HG03135 (cell line): ENCODE measurements at regions not wholly inside any gene's neighbourhood (a gene's known extent, or its start where the extent isn't known, plus 50 kb on each side); places are given as distances from the start of the nearest gene placed in this dataset.
"Not testable (repeated sequence)": the region's sequence is repeated elsewhere in the genome, so short reads cannot be mapped to it uniquely, and the experiment has no call there.

Source experiments
- ATAC-seq: cut with Tn5 transposase; IDR thresholded peaks from one replicate; pipeline ENCODE4 v1.9.1; 2021; ENCODE audit warnings: mild to moderate bottlenecking, moderate library complexity; ENCODE audit not compliant: unreplicated experiment

DNA sequence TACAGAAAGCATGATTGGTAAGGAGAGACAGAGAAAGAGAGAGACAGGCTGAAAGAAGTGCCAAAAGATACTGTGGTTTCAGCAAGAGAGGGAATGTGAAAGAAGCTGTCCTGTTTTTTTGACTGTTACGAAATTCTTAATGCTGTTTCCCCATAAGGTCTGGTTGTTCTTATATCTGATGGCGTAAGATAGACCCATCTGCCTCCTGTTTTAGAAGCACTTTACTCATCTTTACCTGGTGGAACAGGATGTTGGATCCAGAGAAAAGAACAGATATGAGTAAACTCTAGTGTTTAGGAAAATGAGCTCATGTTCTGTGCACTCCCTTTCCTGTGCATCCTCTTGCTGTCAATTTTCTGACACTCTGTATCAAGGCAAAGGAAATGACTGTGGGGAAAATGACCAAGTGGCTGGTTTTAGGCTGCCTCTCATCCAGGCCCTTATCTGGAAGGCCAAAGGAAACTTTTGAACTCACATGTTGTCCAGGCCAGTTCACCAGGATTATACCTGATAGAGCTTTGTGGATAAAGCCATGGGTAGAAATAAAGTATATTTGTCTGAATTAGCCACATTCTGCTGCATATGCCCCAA lies 311.7 kb upstream of the HTR2C start:
- ATAC-seq = no peak

DNA sequence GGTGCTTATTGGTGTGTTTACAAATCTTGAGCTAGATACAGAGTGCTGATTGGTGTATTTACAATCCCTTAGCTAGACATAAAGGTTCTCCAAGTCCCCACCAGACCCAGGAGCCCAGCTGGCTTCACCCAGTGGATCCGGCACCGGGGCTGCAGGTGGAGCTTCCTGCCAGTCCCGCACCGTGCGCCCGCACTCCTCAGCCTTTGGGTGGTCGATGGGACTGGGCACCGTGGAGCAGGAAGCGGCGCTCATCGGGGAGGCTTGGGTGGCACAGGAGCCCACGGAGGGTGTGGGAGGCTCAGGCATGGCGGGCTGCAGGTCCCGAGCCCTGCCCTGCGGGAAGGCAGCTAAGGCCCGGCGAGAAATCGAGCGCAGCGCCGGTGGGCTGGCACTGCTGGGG lies 313.5 kb upstream of the HTR2C start:
- ATAC-seq = not testable (repeated sequence)

DNA sequence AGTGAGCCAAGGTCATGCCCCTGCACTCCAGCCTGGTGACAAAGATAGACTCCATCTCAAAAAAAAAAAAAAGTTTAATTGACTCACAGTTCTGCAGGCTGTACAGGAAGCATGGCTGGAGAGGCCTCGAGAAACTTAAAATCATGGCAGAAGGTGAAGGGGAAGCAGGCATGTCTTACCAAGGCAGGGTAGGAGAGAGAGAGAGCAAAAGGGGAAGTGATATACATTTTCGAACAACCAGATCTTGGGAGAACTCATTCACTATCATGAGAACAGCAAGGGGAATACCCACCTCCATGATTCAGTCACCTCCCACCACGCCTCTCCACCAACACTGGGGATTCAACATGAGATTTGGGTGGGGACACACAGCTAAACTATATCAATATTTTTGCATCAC lies 315.2 kb upstream of the HTR2C start:
- no peak for ATAC-seq

DNA sequence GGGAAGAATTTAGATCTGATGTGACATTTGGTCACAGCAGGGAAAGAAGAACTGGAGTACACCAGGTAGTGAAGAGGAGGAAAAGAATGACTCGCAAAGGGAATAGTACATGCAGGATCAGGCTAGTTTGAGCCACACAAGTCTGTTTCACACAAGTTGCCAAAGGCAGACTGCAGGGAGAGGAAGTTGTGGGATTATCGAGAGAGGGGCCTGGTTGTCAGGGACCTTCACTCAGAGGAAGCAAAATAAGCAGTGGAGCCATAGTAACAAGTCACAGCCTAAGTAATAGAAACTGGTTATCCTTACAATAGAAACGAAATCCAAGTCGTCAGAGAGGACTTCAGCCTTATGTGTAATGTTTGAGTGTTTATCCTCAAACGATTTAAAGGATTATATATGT lies 316.7 kb upstream of the HTR2C start:
- no peak for ATAC-seq

DNA sequence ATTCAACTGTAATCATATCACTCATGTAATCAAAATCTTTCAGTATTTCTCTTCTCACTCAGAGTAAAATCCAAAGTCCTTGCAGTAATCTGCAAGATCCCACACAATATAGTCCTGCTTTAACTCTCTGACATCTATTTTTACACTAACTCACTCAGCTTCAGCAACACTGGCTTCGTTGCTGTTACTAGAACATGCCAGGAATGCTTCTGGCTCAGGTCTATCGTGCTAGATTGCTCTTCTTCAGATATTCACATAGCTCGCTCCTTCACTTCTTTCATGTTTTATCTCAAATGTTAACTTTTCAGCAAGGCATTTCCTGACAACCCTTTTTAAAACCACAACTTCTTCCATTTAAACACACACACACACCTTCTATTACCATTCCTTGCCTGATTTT lies 331.7 kb upstream of the HTR2C start:
- ATAC-seq = no peak

DNA sequence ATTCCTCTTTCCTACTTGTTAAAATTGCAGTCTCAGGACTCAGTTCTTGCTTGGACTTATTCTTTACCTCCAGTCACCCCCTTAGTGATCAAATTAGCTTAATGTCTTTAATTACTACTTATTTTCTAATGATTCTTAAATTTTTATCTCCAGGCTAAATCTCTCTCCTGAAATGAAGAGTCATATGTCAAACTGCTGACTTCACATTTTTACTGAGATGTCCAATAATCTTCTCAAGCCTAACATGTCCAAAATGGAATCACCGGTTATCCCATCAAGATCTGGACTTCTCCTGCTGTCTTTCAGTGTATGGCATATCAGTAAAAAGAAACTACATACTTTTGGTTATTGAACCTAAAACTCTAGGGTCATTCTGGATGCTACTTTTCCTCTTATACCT lies 332.3 kb upstream of the HTR2C start:
- ATAC-seq = no peak

DNA sequence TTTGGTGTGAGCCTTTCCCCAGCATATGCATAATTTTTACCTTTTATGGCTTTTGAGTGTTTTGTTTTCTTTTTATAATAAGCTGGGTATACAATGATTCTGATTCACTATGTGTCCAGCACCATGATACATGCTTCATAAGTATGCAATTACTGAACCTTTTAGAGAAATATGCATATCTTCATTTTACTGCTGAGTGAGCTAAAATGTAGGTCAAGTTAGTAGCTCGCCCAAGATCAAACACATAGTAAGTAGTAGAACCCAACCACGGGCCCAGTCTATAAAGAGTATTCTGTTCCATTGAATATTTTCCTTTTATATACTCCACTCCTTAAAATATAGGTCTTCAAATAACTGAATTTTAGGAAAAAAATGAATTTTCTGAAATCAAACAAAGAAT lies 362.4 kb upstream of the HTR2C start:
- ATAC-seq = no peak

DNA sequence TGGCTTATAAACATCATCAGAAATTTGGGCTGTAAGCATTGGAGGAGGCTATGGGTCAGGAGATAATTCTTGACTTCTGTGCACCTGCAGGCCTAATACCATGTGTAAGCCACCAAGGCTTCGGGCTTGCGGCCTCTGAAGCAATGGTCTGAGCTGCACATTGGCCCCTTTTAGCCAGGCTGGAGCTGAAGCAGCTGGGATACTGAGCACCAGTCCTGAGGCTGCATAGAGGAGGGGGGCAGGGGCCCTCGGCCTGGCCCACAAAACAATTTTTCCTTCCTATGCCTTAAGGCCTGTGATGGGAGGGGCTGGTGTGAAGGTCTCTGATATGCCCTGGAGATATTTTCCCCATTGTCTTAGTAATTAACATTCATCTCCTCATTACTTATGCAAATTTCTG lies 373.0 kb upstream of the HTR2C start:
- ATAC-seq = no peak

DNA sequence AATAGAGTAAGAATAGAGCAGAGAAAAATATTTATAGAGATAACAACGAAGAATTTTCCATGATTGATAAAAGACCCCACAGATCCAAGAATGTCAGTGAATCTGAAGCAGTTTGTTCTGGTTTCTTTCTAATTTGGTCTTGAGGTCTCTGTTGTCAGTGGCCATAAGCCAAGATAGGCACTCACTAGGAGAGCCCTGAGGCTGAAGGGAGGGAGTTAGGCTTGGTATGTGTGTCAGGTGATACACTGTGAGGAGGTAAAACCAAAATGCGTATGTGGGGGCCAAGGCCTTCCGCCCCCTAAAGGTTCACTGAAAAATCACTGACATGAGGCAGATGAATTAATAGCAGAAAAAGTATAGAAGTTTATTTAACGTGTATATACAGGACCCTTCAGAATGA lies 382.3 kb upstream of the HTR2C start:
- ATAC-seq = no peak

DNA sequence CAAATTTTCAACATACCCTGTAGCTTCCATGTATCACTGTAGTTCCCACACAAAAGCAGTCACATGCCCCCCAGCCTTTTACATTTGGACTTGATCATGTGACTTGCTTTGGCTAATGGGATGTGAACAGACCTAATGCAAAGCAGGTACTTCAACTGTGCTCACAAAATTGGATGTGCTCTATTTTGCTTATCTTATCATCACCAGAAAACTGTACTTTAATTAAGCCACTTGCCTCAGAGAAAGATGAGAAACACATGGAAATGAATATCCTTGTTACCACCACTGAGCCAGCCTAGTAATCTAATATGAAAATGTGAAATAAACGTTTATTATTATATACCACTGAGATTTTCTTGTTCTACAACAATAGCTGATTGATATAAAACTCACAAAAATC lies 402.7 kb upstream of the HTR2C start:
- ATAC-seq = no peak

DNA sequence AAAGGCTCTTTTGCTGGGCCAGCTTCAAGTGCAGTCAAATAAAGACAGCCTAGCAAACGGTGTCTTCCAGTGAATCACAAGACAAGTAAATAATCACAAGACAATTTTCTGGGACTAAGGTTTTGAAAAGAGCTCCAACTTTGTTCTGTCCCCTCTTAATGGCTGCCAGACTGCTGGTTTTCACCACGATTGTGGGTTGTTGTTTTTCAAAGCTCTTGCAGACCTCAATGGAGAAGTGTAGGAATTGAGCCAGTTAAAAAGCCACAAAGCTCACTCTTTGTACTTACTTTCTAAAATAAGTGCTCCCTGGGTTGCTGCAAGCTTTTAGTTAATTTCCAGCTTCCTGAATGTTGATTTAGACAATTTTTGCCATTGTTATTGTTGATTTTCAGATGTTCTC lies 405.8 kb upstream of the HTR2C start:
- no peak for ATAC-seq

DNA sequence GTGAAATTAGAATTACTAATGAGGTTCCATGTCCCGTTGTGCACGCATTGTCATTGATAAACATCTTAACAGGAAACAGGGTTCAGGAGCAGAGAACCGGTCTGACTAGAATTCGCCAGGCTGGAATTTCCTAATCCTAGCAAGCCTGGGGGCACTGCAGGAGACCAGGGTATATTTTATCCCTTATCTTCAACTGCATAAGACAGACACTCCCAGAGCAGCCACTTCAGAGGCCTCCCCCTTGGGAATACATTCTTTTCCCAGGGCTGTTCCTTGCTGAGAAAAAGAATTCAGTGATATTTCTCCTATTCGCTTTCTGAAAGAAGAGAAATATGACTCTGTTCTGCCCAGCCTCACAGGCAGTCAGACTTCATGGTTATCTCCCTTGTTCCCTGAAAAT lies 416.6 kb upstream of the HTR2C start:
- ATAC-seq = not testable (repeated sequence)

DNA sequence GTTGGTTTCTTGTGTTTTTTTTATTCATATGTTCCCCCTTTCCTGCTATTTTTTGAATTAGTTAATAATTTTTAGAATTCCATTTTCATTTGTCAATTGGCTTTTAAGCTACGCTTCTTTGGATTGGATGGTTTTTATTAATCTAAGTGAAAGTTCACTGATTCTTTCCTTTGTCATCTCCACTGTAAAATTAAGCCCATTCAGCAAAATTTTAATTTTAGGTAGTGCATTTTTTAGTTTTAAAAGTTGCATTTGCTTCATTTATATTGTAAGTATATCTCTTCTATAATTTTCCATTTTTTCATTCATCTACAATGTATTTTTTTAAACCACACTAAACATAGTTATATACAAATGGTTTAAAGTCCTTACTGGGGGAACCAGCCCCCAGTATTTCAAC lies 417.3 kb upstream of the HTR2C start:
- ATAC-seq = no peak

DNA sequence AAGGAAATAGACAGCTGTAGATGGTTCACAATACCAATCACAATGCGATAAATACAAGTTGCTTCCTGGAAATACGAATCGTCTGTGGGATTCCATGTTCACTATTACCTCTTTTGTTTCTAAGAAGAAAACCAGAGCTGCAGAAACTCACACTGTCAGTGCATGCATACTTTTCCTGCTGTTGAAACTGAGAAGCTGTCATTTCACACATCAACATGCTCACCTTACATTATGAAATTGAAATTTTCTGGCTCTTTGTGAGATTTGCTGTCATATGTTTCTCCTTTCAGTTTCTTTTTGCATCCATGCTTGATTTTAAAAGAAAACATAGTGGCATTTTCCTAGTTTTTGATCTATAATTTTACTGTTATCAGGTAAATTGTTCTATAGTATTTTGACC lies 418.3 kb upstream of the HTR2C start:
- no peak for ATAC-seq

DNA sequence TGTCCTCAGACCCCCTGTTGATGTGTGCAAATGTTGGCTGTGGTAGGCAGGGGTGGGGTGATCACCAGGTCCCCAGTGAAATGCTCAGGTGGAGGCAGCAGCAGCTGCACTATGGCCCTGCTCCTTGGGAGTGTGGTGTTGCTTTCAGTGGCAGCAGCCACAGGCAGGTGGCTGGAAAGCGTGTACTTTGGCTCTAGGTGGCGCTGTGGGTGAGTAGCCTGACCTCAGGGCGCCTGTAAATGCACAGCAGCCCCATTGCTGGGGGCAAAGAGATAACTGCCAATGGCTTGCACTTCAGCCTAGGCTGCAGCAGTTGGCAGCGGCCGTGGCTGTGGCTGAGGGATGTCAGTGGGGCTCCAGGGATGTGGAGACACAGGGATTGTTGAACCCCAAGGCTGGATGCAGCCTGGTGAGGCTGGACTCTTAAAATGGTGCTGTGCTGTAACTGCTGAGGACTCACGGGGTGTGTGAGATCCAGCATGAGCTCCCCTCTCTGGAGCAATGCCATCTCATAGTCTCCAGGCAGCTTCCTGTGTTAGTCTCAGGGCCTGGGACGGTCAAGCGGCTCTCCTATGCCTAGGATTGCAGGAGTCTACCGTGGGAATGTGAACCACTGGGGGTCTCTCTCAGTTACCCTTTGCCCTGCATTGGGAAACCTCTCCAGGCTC lies 421.7 kb upstream of the HTR2C start:
- no peak for ATAC-seq

DNA sequence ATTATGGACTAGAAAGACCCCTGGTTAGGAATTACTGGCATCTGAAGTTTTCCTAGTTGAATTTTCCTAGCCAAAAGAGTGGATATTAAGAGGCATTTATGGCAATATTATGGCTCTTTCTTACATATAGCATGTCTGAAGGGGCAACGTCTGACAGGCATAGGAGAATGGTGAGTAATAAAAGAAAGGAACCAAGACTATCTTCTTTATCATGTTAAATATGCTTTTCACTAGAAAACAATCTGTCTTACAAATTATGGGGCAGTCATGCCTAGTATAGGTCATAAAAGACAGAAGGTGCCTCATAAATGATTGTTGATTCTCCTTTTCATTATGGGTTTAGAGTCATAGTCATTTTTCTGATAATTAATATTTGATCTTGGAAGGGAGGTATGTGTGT lies 431.1 kb upstream of the HTR2C start:
- ATAC-seq = no peak

DNA sequence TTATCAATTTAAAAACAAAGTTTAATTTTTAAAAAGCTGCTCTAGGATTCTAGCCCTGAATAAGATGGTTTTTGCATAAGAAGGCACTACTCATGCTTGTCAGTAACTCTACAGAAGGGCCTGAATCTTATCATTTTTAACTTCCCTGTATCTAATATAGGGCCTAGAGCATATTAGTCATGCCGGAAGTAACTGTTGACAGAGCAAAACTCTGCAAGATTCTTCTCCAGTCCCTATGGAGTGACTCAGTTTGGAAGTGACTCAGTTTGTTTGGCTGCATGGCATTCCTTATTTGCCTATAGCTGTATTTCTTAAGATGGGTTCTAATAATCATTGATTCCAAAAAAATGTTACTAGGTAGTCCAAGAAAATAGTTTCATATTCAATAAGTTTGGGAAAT lies 431.8 kb upstream of the HTR2C start:
- ATAC-seq = no peak

DNA sequence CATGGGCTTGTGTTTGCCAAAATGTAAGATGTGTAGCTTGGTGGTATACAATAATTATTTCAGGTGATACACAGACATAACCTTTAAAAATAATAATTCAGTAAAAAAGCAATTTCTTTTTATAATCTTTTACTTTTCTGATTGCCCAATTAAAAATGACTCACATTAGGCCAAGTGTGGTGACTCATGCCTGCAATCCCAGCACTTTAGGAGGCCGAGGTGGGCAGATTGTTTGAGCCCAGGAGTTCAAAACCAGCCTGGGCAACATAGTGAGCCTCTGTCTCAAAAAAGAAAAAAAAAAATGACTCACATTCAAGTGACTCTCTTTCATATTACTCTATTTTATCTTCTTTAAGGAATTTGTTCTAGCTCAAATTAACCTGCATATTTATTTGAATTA lies 449.4 kb upstream of the HTR2C start:
- ATAC-seq = no peak

DNA sequence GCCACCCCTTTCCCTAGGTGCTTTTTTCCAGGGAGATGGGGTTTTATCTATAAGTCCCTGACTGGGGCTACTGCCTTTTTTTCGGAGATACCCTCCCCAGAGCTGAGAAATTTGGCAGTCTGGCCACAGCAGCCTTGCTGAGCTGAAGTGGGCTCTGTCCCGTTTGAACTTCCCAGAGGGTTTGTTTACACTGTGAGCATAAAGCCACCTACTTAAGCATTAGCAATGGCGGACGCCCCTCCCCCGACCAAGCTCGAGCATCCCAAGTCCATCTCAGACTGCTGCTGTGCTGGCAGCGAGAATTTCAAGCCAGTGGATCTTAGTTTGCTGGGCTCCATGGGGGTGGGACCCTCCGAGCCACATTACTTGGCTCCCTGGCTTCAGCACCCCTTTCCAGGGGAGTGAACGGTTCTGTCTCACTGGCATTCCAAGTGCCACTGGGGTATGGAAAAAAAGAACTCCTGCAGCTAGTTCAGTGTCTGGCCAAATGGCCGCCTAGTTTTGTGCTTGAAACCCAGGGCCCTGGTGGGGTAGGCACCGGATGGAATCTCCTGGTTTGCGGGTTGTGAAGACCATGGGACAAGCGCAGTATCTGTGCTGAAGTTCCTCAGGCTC lies 456.4 kb upstream of the HTR2C start:
- no peak for ATAC-seq

DNA sequence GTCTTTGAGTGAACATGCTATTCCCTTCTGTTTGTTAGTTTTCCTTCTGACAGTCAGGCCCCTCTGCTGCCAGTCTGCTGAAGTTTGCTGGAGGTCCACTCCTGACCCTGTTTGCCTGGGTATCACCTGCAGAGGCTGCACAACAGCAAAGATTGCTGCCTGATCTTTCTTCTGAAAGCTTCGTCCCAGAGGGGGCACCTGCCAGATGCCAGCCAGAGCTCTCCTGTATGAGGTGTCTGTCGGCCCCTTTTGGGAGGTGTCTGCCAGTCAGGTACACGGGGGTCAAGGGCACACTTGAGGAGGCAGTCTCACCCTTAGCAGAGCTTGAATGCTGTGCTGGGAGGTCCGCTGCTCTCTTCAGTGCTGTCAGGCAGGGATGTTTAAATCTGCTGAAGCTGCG lies 456.9 kb upstream of the HTR2C start:
- no peak for ATAC-seq

DNA sequence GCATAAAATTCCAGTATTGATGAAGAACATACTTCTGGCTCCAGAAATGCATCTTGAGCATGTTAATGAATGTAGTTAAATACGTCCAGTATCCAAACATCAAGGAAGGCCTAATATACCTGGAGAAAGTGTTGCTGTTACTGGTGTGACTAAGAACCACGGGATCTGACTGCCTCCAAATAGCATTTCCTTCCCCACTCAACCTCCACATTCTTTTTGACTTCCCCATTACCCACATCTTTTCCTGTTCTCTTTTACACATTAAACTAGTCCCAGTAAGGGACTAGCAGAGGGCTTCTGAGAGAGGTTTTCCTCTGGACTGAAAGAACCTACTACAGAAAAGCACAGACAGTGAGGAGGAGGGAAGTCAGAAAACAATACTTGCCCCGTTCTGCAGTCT lies 482.8 kb upstream of the HTR2C start:
- no peak for ATAC-seq

DNA sequence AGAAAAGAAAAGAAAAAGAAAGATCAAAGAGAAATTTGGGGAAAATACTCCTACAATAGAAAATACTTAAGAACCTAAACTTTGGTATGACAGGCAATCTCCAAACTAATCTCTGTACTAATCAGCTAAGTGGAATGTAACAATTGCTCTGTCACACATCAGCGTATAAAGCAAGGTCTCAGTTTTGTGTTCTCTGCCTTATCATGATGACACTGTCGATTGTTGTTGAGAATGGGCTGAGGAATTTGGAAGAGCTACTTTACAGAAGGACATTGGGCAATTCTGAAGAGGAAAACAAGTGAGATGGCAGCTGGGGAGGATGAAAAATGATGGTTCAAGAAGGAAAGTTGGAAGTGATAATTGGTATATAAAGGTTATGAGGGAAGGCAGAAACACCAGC lies 486.0 kb upstream of the HTR2C start:
- ATAC-seq = no peak

DNA sequence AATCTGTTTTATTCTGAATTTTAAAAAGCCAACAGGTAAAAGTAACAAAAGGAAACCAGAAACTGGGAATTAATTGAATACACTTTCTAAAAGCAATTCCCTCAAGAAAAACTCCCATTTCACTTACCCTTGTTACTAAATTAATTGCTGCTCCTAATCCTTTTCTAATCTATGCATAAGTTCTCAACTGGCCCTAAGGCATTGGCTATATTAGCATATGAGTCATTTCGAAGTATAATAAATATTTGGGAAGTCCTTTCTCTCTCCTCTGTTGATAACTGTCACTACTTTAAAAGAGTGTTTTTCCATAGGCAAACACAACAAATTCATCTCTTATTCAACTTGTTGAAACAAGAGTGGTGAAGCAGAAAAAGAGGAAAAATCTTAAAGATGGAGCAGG lies 486.5 kb upstream of the HTR2C start:
- no peak for ATAC-seq
